Endothelial cell of umbilical vein (primary cell): ENCODE measurements at regions not wholly inside any gene's neighbourhood (a gene's known extent, or its start where the extent isn't known, plus 50 kb on each side); places are given as distances from the start of the nearest gene placed in this dataset.

Source experiments
- BruUV-seq: library from RNA; stranded (reverse); fragments of 400-500 nt; replicated peaks from 2 replicates; lab custom pipeline; 2021; lab: Mats Ljungman, UMichigan
- CTCF ChIA-PET: fragments of 300-600, 350-600 bp; sonication (Branson Sonifier 250); formaldehyde crosslinking; loops from one replicate; lab custom pipeline; 2021; ENCODE audit warnings: antibody characterized with exemption, inconsistent platforms; lab: Charles Lee
- POLR2A ChIA-PET: fragments of 300-600, 350-600 bp; sonication (Branson Sonifier 250); formaldehyde crosslinking; loops from one replicate; lab custom pipeline; 2021; ENCODE audit warnings: antibody characterized with exemption, inconsistent platforms; lab: Charles Lee
- DNase-seq: peaks from one replicate; pipeline ENCODE4 v3.0.0-alpha.2; 2011; ENCODE audit warnings: low read depth, low spot score
- FAIRE-seq: peaks from 2 replicates; lab custom pipeline; 2011; peaks lifted over from hg19 to GRCh38; lab: Jason Lieb, UNC
- H2AFZ ChIP-seq: 2 replicates; pipeline ENCODE4 v1.6.0; 2012; ENCODE audit warnings: low read depth, low read length, control low read depth, inconsistent platforms
- H3K27ac ChIP-seq: 2 replicates; pipeline ENCODE4 v1.5.1; 2011; ENCODE audit warnings: low read depth, mild to moderate bottlenecking, control low read depth, low read length, moderate library complexity; ENCODE audit not compliant: insufficient read depth
- H3K27me3 ChIP-seq, 2 experiments: 2 replicates each; pipeline versions ENCODE4 v1.6.0 to v1.6.1; 2011; ENCODE audit warnings: low read length in 2 of 2, mixed read lengths in 1 of 2; ENCODE audit not compliant: control insufficient read depth in 2 of 2, insufficient read depth in 2 of 2
- H3K36me3 ChIP-seq, 2 experiments: 2 replicates in 1 of 2; 3 replicates in 1 of 2; pipeline ENCODE4 v1.5.1; 2011; ENCODE audit warnings: low read length in 2 of 2, mild to moderate bottlenecking in 1 of 2, moderate library complexity in 1 of 2; ENCODE audit not compliant: control insufficient read depth in 2 of 2, insufficient read depth in 2 of 2; ENCODE audit errors: extremely low read depth in 1 of 2
- H3K4me1 ChIP-seq: 3 replicates; pipeline ENCODE4 v1.5.1; 2011; ENCODE audit warnings: mild to moderate bottlenecking, low read length; ENCODE audit not compliant: control insufficient read depth, insufficient read depth; ENCODE audit errors: extremely low read depth
- H3K4me2 ChIP-seq: 2 replicates; pipeline ENCODE4 v1.6.1; 2011; ENCODE audit warnings: low read length, control low read depth, mixed read lengths; ENCODE audit not compliant: insufficient read depth
- H3K4me3 ChIP-seq, 3 experiments: fragments of 200-600 bp in 1 of 3; sonication (generic), shearing (Covaris generic) in 1 of 3; replicated peaks in 1 of 3; 2 replicates each; pipeline ENCODE4 v1.5.1; 2011 to 2016; ENCODE audit warnings: control low read depth in 3 of 3, low read length in 3 of 3, mild to moderate bottlenecking in 2 of 3, inconsistent platforms in 1 of 3, low read depth in 1 of 3, moderate library complexity in 1 of 3; ENCODE audit not compliant: insufficient read depth in 1 of 3
- H3K79me2 ChIP-seq: 2 replicates; pipeline ENCODE4 v1.6.0; 2012; ENCODE audit warnings: low read length, inconsistent platforms; ENCODE audit not compliant: control insufficient read depth, insufficient read depth
- H3K9ac ChIP-seq: replicated peaks from 2 replicates; pipeline ENCODE3; 2011; ENCODE audit warnings: low read length, control low read depth; ENCODE audit not compliant: insufficient read depth; ENCODE audit errors: extremely low read depth
- H3K9me1 ChIP-seq: replicated peaks from 3 replicates; pipeline ENCODE4 v1.6.0; 2011; ENCODE audit warnings: mild to moderate bottlenecking, low read length; ENCODE audit not compliant: control insufficient read depth, insufficient read depth; ENCODE audit errors: extremely low read depth
- H3K9me3 ChIP-seq: replicated peaks from 2 replicates; pipeline ENCODE4 v1.5.1; 2012; ENCODE audit warnings: low read length, inconsistent platforms; ENCODE audit not compliant: control insufficient read depth, insufficient read depth
- H4K20me1 ChIP-seq: replicated peaks from 2 replicates; pipeline ENCODE3; 2011; ENCODE audit warnings: mild to moderate bottlenecking, low read length; ENCODE audit not compliant: control insufficient read depth, insufficient read depth; ENCODE audit errors: extremely low read depth
- CTCF ChIP-seq, 2 donors: IDR thresholded peaks; 1 replicate in 1 of 2; 2 replicates in 1 of 2; pipeline ENCODE4 v1.5.1; 2011; ENCODE audit warnings: low read length in 2 of 2, mild to moderate bottlenecking in 2 of 2, moderate library complexity in 2 of 2, control low read depth in 1 of 2, inconsistent platforms in 1 of 2, low read depth in 1 of 2; ENCODE audit not compliant: insufficient read depth in 1 of 2; ENCODE audit errors: extremely low read depth in 1 of 2
- EZH2 ChIP-seq: IDR thresholded peaks from 2 replicates; pipeline ENCODE4 v1.6.1; 2012; ENCODE audit warnings: borderline replicate concordance, low read depth, mild to moderate bottlenecking, moderate library complexity, low read length, inconsistent platforms; ENCODE audit not compliant: severe bottlenecking
- FOS ChIP-seq: IDR thresholded peaks from 2 replicates; pipeline ENCODE4 v1.6.1; 2011; ENCODE audit warnings: mild to moderate bottlenecking, low read length, moderate library complexity, borderline replicate concordance; ENCODE audit not compliant: insufficient read depth
- GATA2 ChIP-seq: IDR thresholded peaks from 2 replicates; pipeline ENCODE4 v1.7.0; 2011; ENCODE audit warnings: low read depth, mild to moderate bottlenecking, moderate library complexity, mixed read lengths, low read length; ENCODE audit not compliant: insufficient read length, insufficient read depth
- JUN ChIP-seq: IDR thresholded peaks from 2 replicates; pipeline ENCODE4 v1.6.1; 2011; ENCODE audit warnings: borderline replicate concordance, low read depth; ENCODE audit not compliant: insufficient read length, insufficient read depth
- MAX ChIP-seq: IDR thresholded peaks from 2 replicates; pipeline ENCODE4 v1.6.1; 2011; ENCODE audit not compliant: insufficient read depth, insufficient read length
- MYC ChIP-seq: IDR thresholded peaks from one replicate; pipeline ENCODE4 v1.6.1; 2011; ENCODE audit warnings: mild to moderate bottlenecking, low read depth, low read length
- POLR2A ChIP-seq: IDR thresholded peaks from 2 replicates; pipeline ENCODE4 v1.6.1; 2012; ENCODE audit warnings: low read depth, mild to moderate bottlenecking, control low read depth, low read length
- POLR2AphosphoS5 ChIP-seq: IDR thresholded peaks from 2 replicates; pipeline ENCODE4 v1.6.1; 2012; ENCODE audit warnings: low read depth, mild to moderate bottlenecking, control low read depth, low read length, moderate library complexity; ENCODE audit not compliant: insufficient read depth
- dilution Hi-C: fragments of 300-500 bp; cut with MboI; formaldehyde crosslinking; loops from one replicate; pipeline ENCODE4 v1.15.0; 2019; ENCODE audit warnings: low sequenced_read_pairs; ENCODE audit not compliant: extremely low pct_ligation_motif_present
- intact Hi-C: fragments of 100-400 bp; cut with micrococcal nuclease; formaldehyde crosslinking; loops from one replicate; pipeline ENCODE4 v1.10.0; 2022

- no peaks in the 10 kb centered on the region for H3K9me1 ChIP-seq
- H3K4me3 ChIP-seq: no peak overlapping the region
- intact Hi-C loops: no loop called here
- H2AFZ ChIP-seq: no peak overlapping the region
- DNase-seq (no peak), FAIRE-seq (no peak)
- no TSS peak for BruUV-seq
- no peaks in the 10 kb centered on the region for H3K36me3 ChIP-seq
- H3K79me2 ChIP-seq: no peaks in the 10 kb centered on the region
- H3K4me2 ChIP-seq: no peak overlapping the region
- dilution Hi-C loops: no loop called here
- H3K27me3 ChIP-seq: peaks cover 2 to 3% of the 10 kb centered on the region in 2 experiments
- H3K9me3 ChIP-seq: no peaks in the 10 kb centered on the region
- peaks cover 7% of the 10 kb centered on the region for H3K4me1 ChIP-seq
- H3K9ac ChIP-seq: no peak overlapping the region
- no peak for TF ChIP-seq CTCF (IDR thresholded peaks at IDR 0.05; ENCODE audit: extremely low read depth in 1 of 2, insufficient read depth in 1 of 2, low read depth in 1 of 2, low read length in 2 of 2)
- no peak for TF ChIP-seq MYC
- no peak for TF ChIP-seq FOS
- no peak for TF ChIP-seq EZH2
- no peak for TF ChIP-seq POLR2A
- no peak for TF ChIP-seq MAX
- H3K27ac ChIP-seq: no peak overlapping the region
- ChIA-PET CTCF (no interaction called here), POLR2A (no interaction called here)
- no peaks in the 10 kb centered on the region for H4K20me1 ChIP-seq
Measured at GRCh38 chr15:92561754-92562153, 93.8 kb downstream of the FAM174B start.

GRCh38 chr15:92553317-92553716 is 102.3 kb downstream of the FAM174B start:
- BruUV-seq: no TSS peak
- no peak overlapping the region for H3K4me3 ChIP-seq
- H3K4me1 ChIP-seq: no peaks in the 10 kb centered on the region
- FAIRE-seq (no peak), DNase-seq (no peak)
- no peaks in the 10 kb centered on the region for H3K9me1 ChIP-seq
- POLR2A ChIA-PET: no interaction called here
- no peaks in the 10 kb centered on the region for H3K79me2 ChIP-seq
- H3K9me3 ChIP-seq: no peaks in the 10 kb centered on the region
- TF ChIP-seq MAX (no peak), JUN (no peak), GATA2 (no peak), POLR2AphosphoS5 (no peak), EZH2 (no peak), MYC (no peak), POLR2A (no peak), FOS (no peak), CTCF (IDR thresholded peaks at IDR 0.05; ENCODE audit: extremely low read depth in 1 of 2, insufficient read depth in 1 of 2, low read depth in 1 of 2, low read length in 2 of 2) (no peak)
- CTCF ChIA-PET: no interaction called here
- H3K4me2 ChIP-seq: no peak overlapping the region
- H4K20me1 ChIP-seq: no peaks in the 10 kb centered on the region
- dilution Hi-C loops (no loop called here), intact Hi-C loops (no loop called here)
- no peak overlapping the region for H3K9ac ChIP-seq
- no peak overlapping the region for H2AFZ ChIP-seq
- no peak overlapping the region for H3K27ac ChIP-seq
- H3K36me3 ChIP-seq: no peaks in the 10 kb centered on the region
- H3K27me3 ChIP-seq: peaks cover 3 to 7% of the 10 kb centered on the region in 2 experiments
